ENCODE measurements at regions not wholly inside any gene's neighbourhood (a gene's known extent, or its start where the extent isn't known, plus 50 kb on each side); places are given as distances from the start of the nearest gene placed in this dataset.

DNA sequence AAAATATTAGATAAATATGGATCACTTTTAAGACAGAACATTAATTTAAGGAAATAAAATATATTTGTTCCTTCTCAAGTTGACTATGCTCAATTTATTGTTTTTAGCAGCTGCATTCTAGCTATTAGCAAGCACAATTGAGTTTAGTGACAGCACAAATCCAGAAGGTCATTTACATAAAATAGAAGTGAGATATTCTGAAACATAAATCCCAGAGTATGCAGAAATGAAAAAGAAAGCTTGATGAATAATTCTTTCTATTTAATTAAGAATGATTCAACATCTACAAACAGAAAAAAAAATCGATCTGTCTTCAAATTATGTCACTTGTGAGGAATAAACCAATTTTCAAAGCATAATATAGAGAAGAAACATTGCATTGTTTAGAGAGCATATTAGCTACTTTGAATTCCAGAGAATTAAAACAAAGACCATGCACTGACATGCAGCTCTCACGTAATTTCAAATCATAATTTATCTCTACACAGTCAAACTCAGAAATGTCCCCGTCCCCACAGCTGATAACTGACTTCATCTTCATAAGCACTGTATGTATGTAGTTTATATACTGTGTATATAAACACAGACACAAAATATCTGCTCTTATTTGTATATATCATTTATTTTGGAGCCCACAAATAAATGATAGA lies 458.4 kb downstream of the TMX3 start:
- H3K27ac ChIP-seq = no peak overlapping the region
- TF ChIP-seq ZFX (IDR thresholded peaks at IDR 0.05; ENCODE audit: borderline replicate concordance) = no peak
- TF ChIP-seq, protein P1, sequence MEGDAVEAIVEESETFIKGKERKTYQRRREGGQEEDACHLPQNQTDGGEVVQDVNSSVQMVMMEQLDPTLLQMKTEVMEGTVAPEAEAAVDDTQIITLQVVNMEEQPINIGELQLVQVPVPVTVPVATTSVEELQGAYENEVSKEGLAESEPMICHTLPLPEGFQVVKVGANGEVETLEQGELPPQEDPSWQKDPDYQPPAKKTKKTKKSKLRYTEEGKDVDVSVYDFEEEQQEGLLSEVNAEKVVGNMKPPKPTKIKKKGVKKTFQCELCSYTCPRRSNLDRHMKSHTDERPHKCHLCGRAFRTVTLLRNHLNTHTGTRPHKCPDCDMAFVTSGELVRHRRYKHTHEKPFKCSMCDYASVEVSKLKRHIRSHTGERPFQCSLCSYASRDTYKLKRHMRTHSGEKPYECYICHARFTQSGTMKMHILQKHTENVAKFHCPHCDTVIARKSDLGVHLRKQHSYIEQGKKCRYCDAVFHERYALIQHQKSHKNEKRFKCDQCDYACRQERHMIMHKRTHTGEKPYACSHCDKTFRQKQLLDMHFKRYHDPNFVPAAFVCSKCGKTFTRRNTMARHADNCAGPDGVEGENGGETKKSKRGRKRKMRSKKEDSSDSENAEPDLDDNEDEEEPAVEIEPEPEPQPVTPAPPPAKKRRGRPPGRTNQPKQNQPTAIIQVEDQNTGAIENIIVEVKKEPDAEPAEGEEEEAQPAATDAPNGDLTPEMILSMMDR (IDR thresholded peaks at IDR 0.05) = no peak

DNA sequence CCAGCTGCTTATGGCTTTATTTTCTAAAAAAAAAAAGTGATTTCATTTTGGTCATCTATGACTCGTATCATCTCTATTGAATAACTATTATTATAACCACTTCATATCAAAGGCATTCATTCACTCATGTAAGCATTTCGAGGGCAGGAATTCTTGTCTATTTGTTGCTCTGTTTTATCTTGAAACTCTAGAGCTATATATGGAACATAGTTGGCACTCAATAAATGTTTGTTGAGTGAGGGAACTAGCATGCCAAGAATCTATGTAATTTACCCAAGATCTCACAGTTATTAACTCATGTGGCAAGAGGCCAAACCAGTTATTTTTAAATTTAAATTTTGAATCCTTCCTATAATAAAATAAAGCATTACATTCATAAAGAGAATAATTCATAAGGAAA lies 470.1 kb downstream of the TMX3 start:
- no peak overlapping the region for H3K27ac ChIP-seq
- no peak for TF ChIP-seq ZFX (IDR thresholded peaks at IDR 0.05; ENCODE audit: borderline replicate concordance)
- TF ChIP-seq, protein P1 (IDR thresholded peaks at IDR 0.05) = no peak

DNA sequence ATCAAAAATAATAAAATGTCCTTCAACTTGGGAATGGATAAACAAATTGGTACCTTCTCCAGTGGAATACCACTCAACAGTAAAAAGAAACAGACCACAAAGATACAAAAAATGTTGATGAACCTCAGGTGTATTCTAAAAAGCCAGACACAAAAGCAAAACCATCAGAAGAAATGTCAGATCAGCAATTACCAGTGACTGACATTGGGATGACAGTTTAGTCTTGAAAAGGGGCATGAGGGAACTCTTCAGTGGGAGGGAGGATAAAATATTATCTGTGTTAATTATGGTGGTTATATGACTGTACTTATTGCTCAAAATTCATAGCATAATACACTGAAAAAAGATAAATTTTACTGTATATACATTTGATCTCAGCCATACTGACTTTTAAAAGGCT lies 473.0 kb downstream of the TMX3 start:
- TF ChIP-seq, protein P1 (IDR thresholded peaks at IDR 0.05) = no peak
- TF ChIP-seq ZFX (IDR thresholded peaks at IDR 0.05; ENCODE audit: borderline replicate concordance) = no peak
- no peak overlapping the region for H3K27ac ChIP-seq

DNA sequence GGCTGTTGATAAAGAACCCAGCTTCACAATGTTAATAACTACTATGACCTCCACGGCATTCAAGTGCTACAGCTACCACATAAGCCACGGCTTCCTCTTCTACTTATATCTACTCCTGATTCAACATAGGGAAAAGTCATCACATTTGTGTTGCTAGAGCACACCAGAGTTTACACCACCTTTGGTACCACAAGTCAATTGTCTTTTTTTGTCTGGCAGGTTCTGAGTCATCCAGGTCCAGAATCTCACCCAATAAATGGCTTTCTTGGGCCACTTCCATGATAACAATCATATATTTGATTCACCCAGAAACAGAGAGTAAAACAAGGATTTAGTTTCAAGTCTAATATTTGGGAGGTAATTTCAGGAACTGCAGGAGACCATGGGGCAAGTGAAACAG lies 480.2 kb downstream of the TMX3 start:
- H3K27ac ChIP-seq = no peak overlapping the region

DNA sequence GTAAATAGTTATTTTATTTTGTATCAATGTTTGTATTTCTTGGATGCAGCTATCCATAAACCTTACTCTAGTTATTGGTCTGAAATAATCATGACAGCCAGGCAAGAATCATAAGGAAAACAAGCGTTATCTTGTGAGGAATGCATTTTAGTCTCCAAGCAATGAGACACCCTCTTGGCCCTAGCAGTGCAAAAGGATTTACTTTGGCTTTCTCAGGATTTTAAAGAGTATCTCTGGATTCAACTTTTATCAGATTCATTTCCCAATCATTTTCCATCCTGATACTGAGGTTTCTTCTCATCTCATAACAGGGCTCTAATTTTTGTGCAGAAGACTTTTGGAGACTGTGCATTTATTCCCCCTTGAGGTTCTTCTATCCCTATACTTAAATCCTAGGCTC lies 480.8 kb downstream of the TMX3 start:
- TF ChIP-seq ZFX (IDR thresholded peaks at IDR 0.05; ENCODE audit: borderline replicate concordance) = no peak
- TF ChIP-seq, protein P1 (IDR thresholded peaks at IDR 0.05) = no peak

More for the DNA sequence above, 480.2 kb downstream of the TMX3 start:
- no peak for TF ChIP-seq ZFX (IDR thresholded peaks at IDR 0.05; ENCODE audit: borderline replicate concordance)

DNA sequence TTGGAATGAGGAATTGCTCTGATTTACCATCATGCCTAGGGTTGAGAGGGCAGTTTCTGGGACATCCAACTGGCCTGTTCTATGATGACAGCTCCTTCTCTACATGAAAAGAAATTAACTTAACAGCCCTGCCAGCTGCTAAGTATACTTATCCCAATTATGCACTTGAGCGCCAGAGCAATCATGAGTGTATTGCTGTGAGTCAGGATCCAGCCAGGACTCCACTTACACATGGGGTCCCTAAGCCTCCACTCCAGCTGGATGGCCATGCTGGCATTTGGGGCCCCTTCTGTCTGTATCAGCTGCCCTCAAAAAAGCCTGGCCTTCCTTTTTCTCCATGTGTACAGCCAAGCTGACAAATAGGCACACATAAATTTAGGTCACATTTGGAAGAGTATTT lies 481.9 kb downstream of the TMX3 start:
- H3K27ac ChIP-seq = no peak overlapping the region
- TF ChIP-seq ZFX (IDR thresholded peaks at IDR 0.05; ENCODE audit: borderline replicate concordance) = no peak
- TF ChIP-seq, protein P1 (IDR thresholded peaks at IDR 0.05) = no peak

More for the DNA sequence above, 480.8 kb downstream of the TMX3 start:
- H3K27ac ChIP-seq = no peak overlapping the region

DNA sequence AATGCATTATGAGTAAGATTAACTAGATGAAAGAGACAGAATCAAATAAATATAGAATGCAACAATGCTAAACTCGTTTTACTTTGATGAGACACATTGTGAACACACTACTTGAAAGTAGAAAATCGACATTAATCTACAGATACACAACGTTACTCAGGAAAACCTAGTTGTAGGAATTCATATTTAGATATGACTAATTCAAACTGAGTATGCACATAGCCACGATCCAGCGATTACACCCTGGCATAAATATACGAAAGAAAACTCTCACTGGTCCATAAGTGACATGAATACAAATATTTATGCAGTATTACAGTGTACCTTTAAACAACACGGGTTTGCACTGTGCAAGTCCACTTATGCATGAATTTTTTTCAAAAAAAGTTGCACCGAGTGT lies 485.6 kb downstream of the TMX3 start:
- TF ChIP-seq ZFX (IDR thresholded peaks at IDR 0.05; ENCODE audit: borderline replicate concordance) = no peak
- TF ChIP-seq, protein P1 (IDR thresholded peaks at IDR 0.05) = no peak
- peak overlapping the region; percentile 80 for H3K27ac ChIP-seq
